ENCODE measurements at regions not wholly inside any gene's neighbourhood (a gene's known extent, or its start where the extent isn't known, plus 50 kb on each side); places are given as distances from the start of the nearest gene placed in this dataset.

DNA sequence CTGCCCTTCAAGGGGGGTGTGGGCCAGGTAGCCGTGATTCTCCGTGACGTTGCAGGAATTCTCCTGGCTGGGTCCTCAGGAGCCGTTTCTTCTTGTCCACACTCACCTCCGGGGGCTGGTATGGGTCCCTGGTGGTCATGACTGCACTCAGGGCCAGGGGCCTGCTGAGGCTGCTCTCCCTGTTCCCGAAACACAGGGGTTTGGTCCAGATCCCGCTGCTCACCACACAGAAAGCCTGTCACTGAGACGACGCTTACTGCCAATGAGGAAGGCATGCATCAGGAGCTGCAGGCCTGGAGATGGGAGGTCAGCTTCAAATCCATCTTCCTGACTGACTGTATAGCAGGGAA, 160.7 kb downstream of the RTP5 start:
- TF ChIP-seq, protein P1, sequence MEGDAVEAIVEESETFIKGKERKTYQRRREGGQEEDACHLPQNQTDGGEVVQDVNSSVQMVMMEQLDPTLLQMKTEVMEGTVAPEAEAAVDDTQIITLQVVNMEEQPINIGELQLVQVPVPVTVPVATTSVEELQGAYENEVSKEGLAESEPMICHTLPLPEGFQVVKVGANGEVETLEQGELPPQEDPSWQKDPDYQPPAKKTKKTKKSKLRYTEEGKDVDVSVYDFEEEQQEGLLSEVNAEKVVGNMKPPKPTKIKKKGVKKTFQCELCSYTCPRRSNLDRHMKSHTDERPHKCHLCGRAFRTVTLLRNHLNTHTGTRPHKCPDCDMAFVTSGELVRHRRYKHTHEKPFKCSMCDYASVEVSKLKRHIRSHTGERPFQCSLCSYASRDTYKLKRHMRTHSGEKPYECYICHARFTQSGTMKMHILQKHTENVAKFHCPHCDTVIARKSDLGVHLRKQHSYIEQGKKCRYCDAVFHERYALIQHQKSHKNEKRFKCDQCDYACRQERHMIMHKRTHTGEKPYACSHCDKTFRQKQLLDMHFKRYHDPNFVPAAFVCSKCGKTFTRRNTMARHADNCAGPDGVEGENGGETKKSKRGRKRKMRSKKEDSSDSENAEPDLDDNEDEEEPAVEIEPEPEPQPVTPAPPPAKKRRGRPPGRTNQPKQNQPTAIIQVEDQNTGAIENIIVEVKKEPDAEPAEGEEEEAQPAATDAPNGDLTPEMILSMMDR (IDR thresholded peaks at IDR 0.05), result no peak
- no peak for TF ChIP-seq EP300 (IDR thresholded peaks at IDR 0.05)
